Aorta (tissue), 5 donors: ENCODE measurements at regions not wholly inside any gene's neighbourhood (a gene's known extent, or its start where the extent isn't known, plus 50 kb on each side); places are given as distances from the start of the nearest gene placed in this dataset.

Experiments
- ATAC-seq: fragments of 200-7000 bp; cut with Tn5 transposase; one replicate; pipeline ENCODE4 v1.9.1; 2022; ENCODE audit warnings: moderate library complexity; ENCODE audit not compliant: low FRiP score
- DNase-seq, 2 donors: peaks; one replicate each; pipeline ENCODE4 v3.0.0-alpha.2; 2020
- H3K27ac ChIP-seq, 2 donors: one replicate each; pipeline ENCODE4 v1.5.1; 2013; ENCODE audit warnings: low read length in 2 of 2, mild to moderate bottlenecking in 2 of 2, moderate library complexity in 2 of 2, control low read depth in 1 of 2, inconsistent platforms in 1 of 2, low read depth in 1 of 2
- H3K27me3 ChIP-seq, 2 donors: one replicate each; pipeline ENCODE4 v1.6.1; 2013; ENCODE audit warnings: control low read depth in 1 of 2, low read length in 1 of 2, mild to moderate bottlenecking in 1 of 2, moderate library complexity in 1 of 2; ENCODE audit not compliant: insufficient read depth in 2 of 2, control insufficient read depth in 1 of 2
- H3K36me3 ChIP-seq, 2 donors: one replicate each; pipeline ENCODE4 v1.6.1; 2013; ENCODE audit warnings: control low read depth in 1 of 2, low read length in 1 of 2, mild to moderate bottlenecking in 1 of 2; ENCODE audit not compliant: insufficient read depth in 2 of 2, control insufficient read depth in 1 of 2
- H3K4me1 ChIP-seq, 2 donors: one replicate each; pipeline ENCODE4 v1.6.1; 2013; ENCODE audit warnings: low read length in 2 of 2, control low read depth in 1 of 2, mild to moderate bottlenecking in 1 of 2, moderate library complexity in 1 of 2; ENCODE audit not compliant: insufficient read depth in 2 of 2, control insufficient read depth in 1 of 2
- H3K4me3 ChIP-seq, 2 donors: one replicate each; pipeline ENCODE4 v1.5.1; 2013; ENCODE audit warnings: low read length in 2 of 2, control low read depth in 1 of 2, mild to moderate bottlenecking in 1 of 2
- H3K9me3 ChIP-seq: one replicate; pipeline ENCODE4 v1.6.1; 2013; ENCODE audit warnings: mild to moderate bottlenecking, low read length; ENCODE audit not compliant: control insufficient read depth
- WGBS, 2 donors: extraction: QIAGEN DNeasy Blood & Tissue Kit; methylation state at CpG; one replicate each; pipeline ENCODE4 v1.1.7; 2013; 5-methylcytosine and 5-hydroxymethylcytosine counted together
- intact Hi-C, 2 donors: fragments of 100-400 bp; cut with DNase I; formaldehyde crosslinking; loops; one replicate each; pipeline versions ENCODE4 v1.14.2 to v1.15.0; 2022
- donor health status: healthy with polysubstance abuse.
- donor health status: Bipolar disorder and iron deficiency.
- donor health status: DM: no; HTN: no; CAD: no.
- donor health status: DM: no; HTN: no; CAD: no.
- donor health status: DM: yes; HTN: yes; CAD: no.

- Histone ChIP-seq H3K9me3 (no peaks in the 10 kb centered on the region), H3K27me3 (no peaks in the 10 kb centered on the region), H3K36me3 (no peaks in the 10 kb centered on the region), H3K27ac (no peak overlapping the region), H3K4me1 (no peaks in the 10 kb centered on the region), H3K4me3 (no peak overlapping the region)
- WGBS, 2 donors: 66 to 69% methylated on average over 8 of the region's 8 CpGs
- intact Hi-C loops: no loop called here
- DNase-seq (peak in 1 of 2 donors; percentile 19), ATAC-seq (no peak)
Measured at GRCh38 chr19:30673336-30673735, 301.2 kb downstream of the ZNF536 start.

DNA sequence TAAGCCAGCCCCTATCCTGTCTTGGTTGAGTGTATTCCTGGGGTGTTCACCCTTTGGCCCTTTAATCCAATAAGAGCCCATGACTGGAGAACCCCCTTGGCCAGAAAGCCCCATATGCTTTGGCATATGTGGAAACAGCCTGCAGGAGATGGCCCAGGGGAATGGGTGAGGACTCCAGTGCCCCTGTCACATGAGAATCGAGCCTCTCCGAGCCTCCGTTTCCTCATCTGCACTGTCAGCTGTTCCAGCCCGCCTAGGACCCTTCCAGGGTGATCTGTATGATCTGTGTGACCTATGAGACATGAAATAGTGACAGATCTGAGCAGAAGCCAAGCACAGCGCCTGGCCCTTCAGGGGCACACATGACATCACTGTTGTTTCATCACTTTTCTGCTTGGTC lies 300.7 kb downstream of the ZNF536 start:
- DNase-seq: peak in 1 of 2 donors; percentile 30
- no peaks in the 10 kb centered on the region for H3K9me3 ChIP-seq
- intact Hi-C loops: no loop called here
- no peaks in the 10 kb centered on the region for H3K4me1 ChIP-seq
- H3K27me3 ChIP-seq: no peaks in the 10 kb centered on the region
- no peak for ATAC-seq
- H3K27ac ChIP-seq: no peak overlapping the region
- no peaks in the 10 kb centered on the region for H3K36me3 ChIP-seq
- H3K4me3 ChIP-seq: no peak overlapping the region
- 51 to 74% methylated on average over 5 of the region's 5 CpGs for WGBS, 2 donors

- intact Hi-C loops: no loop called here
- Histone ChIP-seq H3K9me3 (no peaks in the 10 kb centered on the region), H3K4me1 (no peaks in the 10 kb centered on the region), H3K36me3 (no peaks in the 10 kb centered on the region), H3K27ac (no peak overlapping the region), H3K27me3 (no peaks in the 10 kb centered on the region), H3K4me3 (no peak overlapping the region)
- peak in 1 of 2 donors; percentile 57 for DNase-seq
- ATAC-seq: no peak
- 63 to 67% methylated on average over 9 of the region's 9 CpGs for WGBS, 2 donors
Measured at GRCh38 chr19:30671622-30672051, 299.5 kb downstream of the ZNF536 start.

- Histone ChIP-seq H3K4me3 (no peak overlapping the region), H3K9me3 (no peaks in the 10 kb centered on the region), H3K36me3 (no peaks in the 10 kb centered on the region), H3K27me3 (no peaks in the 10 kb centered on the region), H3K27ac (no peak overlapping the region), H3K4me1 (no peaks in the 10 kb centered on the region)
- intact Hi-C loops: no loop called here
- ATAC-seq (no peak), DNase-seq (peak in 1 of 2 donors; percentile 39)
- WGBS, 2 donors: 94 to 96% methylated on average over 3 of the region's 3 CpGs
Measured at GRCh38 chr19:30671367-30671619, 299.1 kb downstream of the ZNF536 start.

- ATAC-seq (no peak), DNase-seq (peak in 1 of 2 donors; percentile 41)
- Histone ChIP-seq H3K4me3 (no peak overlapping the region), H3K27ac (no peak overlapping the region), H3K36me3 (no peaks in the 10 kb centered on the region), H3K9me3 (no peaks in the 10 kb centered on the region), H3K4me1 (no peaks in the 10 kb centered on the region), H3K27me3 (no peaks in the 10 kb centered on the region)
- intact Hi-C loops: no loop called here
- 89 to 90% methylated on average over 17 of the region's 17 CpGs for WGBS, 2 donors
Measured at GRCh38 chr19:30670562-30671366, 298.6 kb downstream of the ZNF536 start.

DNA sequence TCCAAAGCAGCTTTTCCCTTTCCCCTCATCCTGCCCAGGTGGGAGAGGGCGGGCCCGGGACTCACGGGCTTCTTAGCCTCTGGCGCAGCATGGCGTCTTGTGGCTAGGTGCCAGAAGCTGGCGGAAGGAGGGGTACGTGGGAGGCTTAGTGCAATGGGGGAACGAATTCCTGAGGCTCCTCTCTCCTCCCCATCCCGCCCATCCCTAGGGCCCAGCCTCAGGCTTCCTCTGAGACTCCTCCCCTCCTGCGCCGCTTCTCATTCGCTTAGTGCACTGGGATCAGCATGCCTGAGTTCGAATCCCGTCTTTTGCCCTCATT lies 297.8 kb downstream of the ZNF536 start:
- Histone ChIP-seq H3K4me1 (no peaks in the 10 kb centered on the region), H3K36me3 (no peaks in the 10 kb centered on the region), H3K27ac (no peak overlapping the region), H3K9me3 (no peaks in the 10 kb centered on the region), H3K27me3 (no peaks in the 10 kb centered on the region), H3K4me3 (no peak overlapping the region)
- ATAC-seq: no peak
- 76 to 79% methylated on average over 14 of the region's 14 CpGs for WGBS, 2 donors
- intact Hi-C loops: no loop called here
- peak in 1 of 2 donors; percentile 64 for DNase-seq

DNA sequence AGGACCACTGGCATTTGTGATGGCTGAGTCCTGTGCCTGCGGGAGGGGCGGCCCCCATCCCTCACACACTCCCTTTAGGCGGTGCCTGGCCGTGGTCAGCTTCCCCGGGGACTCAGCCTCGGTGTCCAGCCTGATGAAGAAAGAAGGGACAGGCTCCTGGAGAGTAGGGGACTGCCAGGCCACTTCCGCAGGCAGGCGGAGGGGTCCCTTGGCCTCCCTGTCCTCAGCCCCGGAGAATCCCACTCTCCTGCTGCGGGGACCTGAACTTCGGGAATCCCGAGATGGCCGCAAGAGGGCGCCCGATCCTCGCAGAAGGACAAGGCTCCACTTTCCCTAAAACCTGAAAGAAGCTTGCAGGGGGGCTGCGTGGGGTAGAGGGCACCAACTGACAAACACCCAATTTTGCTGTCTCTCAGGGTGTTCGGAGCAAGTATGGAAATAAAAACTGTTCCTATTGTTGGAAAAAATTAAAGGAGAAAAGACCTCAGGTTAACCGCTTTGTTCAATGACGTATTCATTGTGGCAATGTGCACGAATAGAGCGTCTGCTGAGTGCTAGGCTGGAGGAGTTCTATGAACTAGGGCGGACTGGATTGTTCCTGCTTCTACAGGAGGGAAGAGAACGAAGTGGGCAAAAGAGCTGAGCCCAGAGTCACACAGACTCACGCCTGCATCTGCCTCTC lies 297.3 kb downstream of the ZNF536 start:
- intact Hi-C loops: loop anchor here in 1 of 2 donors (5.0 kb wide), 1 partner anchor 1553 kb away; no protein-coding TSS in a partner anchor
- DNase-seq (peak in 1 of 2 donors; percentile 88), ATAC-seq (peak; percentile 42)
- Histone ChIP-seq H3K27me3 (no peaks in the 10 kb centered on the region), H3K27ac (no peak overlapping the region), H3K9me3 (no peaks in the 10 kb centered on the region), H3K36me3 (no peaks in the 10 kb centered on the region), H3K4me1 (no peaks in the 10 kb centered on the region), H3K4me3 (no peak overlapping the region)
- 21 to 23% methylated on average over 24 to 25 of the region's 25 CpGs for WGBS, 2 donors

- H3K27me3 ChIP-seq: no peaks in the 10 kb centered on the region
- intact Hi-C loops: loop anchor here in 1 of 2 donors (5.0 kb wide), 1 partner anchor 1554 kb away; no protein-coding TSS in a partner anchor
- DNase-seq (peak in 1 of 2 donors; percentile 52), ATAC-seq (no peak)
- WGBS, 2 donors: 43 to 53% methylated on average over 16 of the region's 16 CpGs
- H3K4me3 ChIP-seq: no peak overlapping the region
- H3K36me3 ChIP-seq: no peaks in the 10 kb centered on the region
- H3K9me3 ChIP-seq: no peaks in the 10 kb centered on the region
- no peak overlapping the region for H3K27ac ChIP-seq
- H3K4me1 ChIP-seq: no peaks in the 10 kb centered on the region
Measured at GRCh38 chr19:30668521-30669155, 296.5 kb downstream of the ZNF536 start.
